PC-9 (cell line): ENCODE measurements at regions not wholly inside any gene's neighbourhood (a gene's known extent, or its start where the extent isn't known, plus 50 kb on each side); places are given as distances from the start of the nearest gene placed in this dataset.

Experiments
- CTCF ChIP-seq: fragments of 200-600 bp; sonication (generic); conservative IDR thresholded peaks from 2 replicates; pipeline ENCODE4 v1.6.1; 2017; ENCODE audit warnings: mixed run types, antibody characterized with exemption, mild to moderate bottlenecking, moderate library complexity
- EZH2 ChIP-seq: fragments of 200-600 bp; sonication (generic); IDR thresholded peaks from 2 replicates; pipeline ENCODE4 v1.8.0; 2017; ENCODE audit warnings: antibody characterized with exemption, low read depth

- TF ChIP-seq CTCF (no peak), EZH2 (no peak)
Measured at GRCh38 chrX:45860450-45860849, 659.8 kb upstream of the DIPK2B start.
